Osteoblast (primary cell): ENCODE measurements at regions not wholly inside any gene's neighbourhood (a gene's known extent, or its start where the extent isn't known, plus 50 kb on each side); places are given as distances from the start of the nearest gene placed in this dataset.
A peak's percentile ranks its signal among the peaks of the same experiment; 100 is the strongest.

Experiments
- DNase-seq: peaks from one replicate; pipeline ENCODE4 v3.0.0; 2011; ENCODE audit warnings: low spot score, mixed read lengths; ENCODE audit not compliant: insufficient read length; ENCODE audit errors: missing footprints
- H2AFZ ChIP-seq: 2 replicates; pipeline ENCODE4 v1.6.0; 2011; ENCODE audit warnings: mild to moderate bottlenecking, low read length
- H3K27ac ChIP-seq: 2 replicates; pipeline ENCODE4 v1.5.1; 2011; ENCODE audit warnings: mild to moderate bottlenecking, low read depth, low read length, moderate library complexity
- H3K27me3 ChIP-seq: 2 replicates; pipeline ENCODE4 v1.6.0; 2012; ENCODE audit warnings: mild to moderate bottlenecking, control low read depth, inconsistent platforms, low read length, moderate library complexity; ENCODE audit not compliant: insufficient read depth
- H3K36me3 ChIP-seq: 2 replicates; pipeline ENCODE4 v1.5.1; 2011; ENCODE audit warnings: mild to moderate bottlenecking, low read length, control low read depth, moderate library complexity; ENCODE audit not compliant: insufficient read depth
- H3K4me1 ChIP-seq: 2 replicates; pipeline ENCODE4 v1.5.1; 2011; ENCODE audit warnings: mild to moderate bottlenecking, low read length, control low read depth, moderate library complexity; ENCODE audit not compliant: insufficient read depth
- H3K4me2 ChIP-seq: 2 replicates; pipeline ENCODE4 v1.6.0; 2011; ENCODE audit warnings: mild to moderate bottlenecking, low read length; ENCODE audit not compliant: insufficient read depth
- H3K4me3 ChIP-seq: fragments of 200-600 bp; sonication (generic); 3 replicates; pipeline ENCODE4 v1.5.1; 2012; ENCODE audit warnings: mild to moderate bottlenecking, low read length, inconsistent platforms; ENCODE audit not compliant: insufficient read depth
- H3K79me2 ChIP-seq: 2 replicates; pipeline ENCODE4 v1.6.0; 2012; ENCODE audit warnings: mild to moderate bottlenecking, low read length, control low read depth, inconsistent platforms; ENCODE audit not compliant: insufficient read depth
- H3K9me3 ChIP-seq: 2 replicates; pipeline ENCODE4 v1.5.1; 2011; ENCODE audit warnings: low read depth, low read length, control low read depth
- H4K20me1 ChIP-seq: 2 replicates; pipeline ENCODE4 v1.6.0; 2012; ENCODE audit warnings: mild to moderate bottlenecking, low read length, control low read depth; ENCODE audit not compliant: insufficient read depth
- CTCF ChIP-seq: IDR thresholded peaks from 2 replicates; pipeline ENCODE4 v1.5.1; 2011; ENCODE audit warnings: mild to moderate bottlenecking, low read depth, low read length, moderate library complexity; ENCODE audit errors: extremely low read depth

GRCh38 chr17:79369532-79369931, 241.3 kb downstream of the RBFOX3 start:
- H3K27me3 ChIP-seq, result peaks cover 8% of the 10 kb centered on the region
- no peak for TF ChIP-seq CTCF
- peak; percentile 77 for DNase-seq

DNA sequence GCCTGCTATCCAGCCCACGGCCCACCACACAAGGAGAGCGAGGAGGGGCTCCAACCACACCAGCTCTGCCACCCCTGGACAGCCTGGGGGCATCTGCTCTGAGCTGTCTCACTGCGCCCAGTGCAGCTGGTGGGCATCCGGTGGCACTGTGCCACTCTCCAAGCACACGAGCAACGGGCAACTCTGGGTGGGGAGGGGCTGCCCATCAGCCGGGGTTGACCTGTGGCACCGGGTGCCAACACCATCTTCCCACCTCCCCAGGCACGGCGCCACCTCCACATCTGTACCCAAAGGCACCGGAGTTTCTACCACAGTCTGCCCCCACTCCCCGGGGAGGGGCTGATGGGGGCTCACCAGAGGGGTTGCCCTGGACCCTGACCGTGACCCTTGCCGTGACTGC, 241.8 kb downstream of the RBFOX3 start:
- no peak for TF ChIP-seq CTCF
- Histone ChIP-seq H3K4me3 (no peak overlapping the region), H3K9me3 (no peaks in the 10 kb centered on the region), H4K20me1 (no peaks in the 10 kb centered on the region), H3K27me3 (peaks cover 8% of the 10 kb centered on the region), H3K79me2 (no peaks in the 10 kb centered on the region), H3K36me3 (no peaks in the 10 kb centered on the region), H3K4me2 (no peak overlapping the region), H3K27ac (no peak overlapping the region), H3K4me1 (no peaks in the 10 kb centered on the region), H2AFZ (no peak overlapping the region)
- DNase-seq, result peak; percentile 70

More at GRCh38 chr17:79369532-79369931, 241.3 kb downstream of the RBFOX3 start:
- Histone ChIP-seq H3K9me3 (no peaks in the 10 kb centered on the region), H3K27ac (no peak overlapping the region), H3K79me2 (no peaks in the 10 kb centered on the region), H3K4me1 (no peaks in the 10 kb centered on the region), H2AFZ (no peak overlapping the region), H4K20me1 (no peaks in the 10 kb centered on the region), H3K4me2 (no peak overlapping the region), H3K4me3 (no peak overlapping the region), H3K36me3 (no peaks in the 10 kb centered on the region)

DNA sequence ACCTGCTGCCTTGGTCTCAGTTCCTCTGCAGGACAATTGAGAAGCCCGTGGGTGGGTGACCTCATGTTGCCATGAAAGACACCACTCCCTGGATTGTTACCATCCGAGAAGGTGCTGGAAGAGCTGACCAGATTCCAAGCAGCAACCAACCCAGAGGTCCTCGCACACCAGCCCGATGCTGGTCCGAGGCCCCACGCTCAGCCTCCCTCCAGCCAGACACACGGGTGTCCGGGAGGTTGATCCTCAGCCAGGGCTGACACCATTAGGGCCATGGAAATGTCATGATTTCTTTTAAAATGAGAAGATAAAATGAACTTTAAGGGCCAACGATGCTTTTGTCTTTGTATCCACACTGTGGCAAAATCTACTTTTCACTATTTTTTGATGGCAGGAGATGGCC, 242.3 kb downstream of the RBFOX3 start:
- no peak overlapping the region for H3K4me3 ChIP-seq
- H3K4me1 ChIP-seq, result no peaks in the 10 kb centered on the region
- no peak overlapping the region for H3K27ac ChIP-seq
- no peaks in the 10 kb centered on the region for H3K79me2 ChIP-seq
- H2AFZ ChIP-seq, result no peak overlapping the region
- no peak overlapping the region for H3K4me2 ChIP-seq
- peaks cover 12% of the 10 kb centered on the region for H3K27me3 ChIP-seq
- H3K9me3 ChIP-seq, result no peaks in the 10 kb centered on the region
- TF ChIP-seq CTCF, result no peak
- H3K36me3 ChIP-seq, result no peaks in the 10 kb centered on the region
- H4K20me1 ChIP-seq, result no peaks in the 10 kb centered on the region
- DNase-seq, result peak; percentile 65

DNA sequence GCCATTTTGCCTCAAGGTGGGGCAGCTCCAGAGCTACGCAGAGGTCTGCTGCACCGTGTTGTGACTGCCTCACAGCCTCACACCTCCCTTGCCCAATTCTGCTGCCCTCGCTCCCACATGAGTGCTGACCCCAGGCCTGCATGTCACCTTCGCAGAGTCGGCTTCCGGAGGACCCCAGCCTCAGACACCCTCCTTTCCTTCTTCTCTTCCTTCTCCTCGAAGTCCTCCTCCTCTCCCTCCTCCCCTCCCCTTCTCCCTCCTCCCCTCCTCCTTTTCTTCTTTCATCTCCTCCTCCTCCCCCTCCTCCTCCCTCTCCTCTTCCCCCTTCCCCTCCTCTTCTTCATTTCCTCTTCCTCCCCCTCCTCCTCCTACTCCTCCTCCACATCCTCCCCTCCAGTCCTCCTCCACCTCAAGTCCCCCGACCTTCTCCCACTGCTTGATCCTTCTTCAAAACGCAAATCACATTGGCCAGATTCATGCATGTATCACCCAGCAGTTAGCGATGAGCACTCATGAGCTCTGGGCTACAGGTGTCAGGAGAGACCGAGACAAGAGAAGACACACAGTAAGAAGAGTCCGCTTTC, 243.8 kb downstream of the RBFOX3 start:
- Histone ChIP-seq H4K20me1 (no peaks in the 10 kb centered on the region), H3K4me2 (no peak overlapping the region), H3K27ac (no peak overlapping the region), H3K79me2 (no peaks in the 10 kb centered on the region), H3K27me3 (peaks cover 12% of the 10 kb centered on the region), H2AFZ (no peak overlapping the region), H3K4me3 (no peak overlapping the region), H3K4me1 (no peaks in the 10 kb centered on the region), H3K36me3 (no peaks in the 10 kb centered on the region), H3K9me3 (no peaks in the 10 kb centered on the region)
- no peak for TF ChIP-seq CTCF
- peak; percentile 38 for DNase-seq
